Activated CD8-positive, alpha-beta memory T cell treated with anti-CD3 and anti-CD28 coated beads, Interleukin-2, amount 50 U/mL, for 4 hours (primary cell): ENCODE measurements at regions not wholly inside any gene's neighbourhood (a gene's known extent, or its start where the extent isn't known, plus 50 kb on each side); places are given as distances from the start of the nearest gene placed in this dataset.

ENCODE experiments used
- DNase-seq: peaks from one replicate; pipeline ENCODE4 v3.0.0-alpha.2; 2020

GRCh38 chr7:94324380-94325121 is 70.1 kb upstream of the COL1A2 start:
- no peak for DNase-seq

- DNase-seq, result no peak
Measured at GRCh38 chr7:94325122-94325475, 69.6 kb upstream of the COL1A2 start.

- no peak for DNase-seq
Measured at GRCh38 chr7:94330269-94331020, 64.2 kb upstream of the COL1A2 start.

GRCh38 chr7:94332571-94332970 is 62.1 kb upstream of the COL1A2 start:
- DNase-seq, result no peak

- no peak for DNase-seq
Measured at GRCh38 chr7:94333810-94334209, 60.9 kb upstream of the COL1A2 start.

GRCh38 chr7:94335586-94335985 is 59.1 kb upstream of the COL1A2 start:
- DNase-seq, result no peak

- no peak for DNase-seq
Measured at GRCh38 chr7:94336009-94336408, 58.7 kb upstream of the COL1A2 start.

- no peak for DNase-seq
Measured at GRCh38 chr7:94338921-94339371, 55.7 kb upstream of the COL1A2 start.

GRCh38 chr7:94344826-94345225 is 49.9 kb upstream of the COL1A2 start:
- no peak for DNase-seq
